Anterior cingulate cortex (tissue), 58 donors: ENCODE measurements at regions not wholly inside any gene's neighbourhood (a gene's known extent, or its start where the extent isn't known, plus 50 kb on each side); places are given as distances from the start of the nearest gene placed in this dataset.
A peak's percentile ranks its signal among the peaks of the same experiment; 100 is the strongest.

ENCODE experiments used
- DNase-seq, 58 donors: peaks; one replicate each; lab custom pipeline; 2025; lab: John Stamatoyannopoulos, UW

GRCh38 chr15:96966554-96966953 is 636.1 kb downstream of the NR2F2 start:
- no peak for DNase-seq

- DNase-seq: no peak
Observed at GRCh38 chr15:96969732-96970710, 639.5 kb downstream of the NR2F2 start.

GRCh38 chr15:96972201-96972600 is 641.7 kb downstream of the NR2F2 start:
- no peak for DNase-seq

- no peak for DNase-seq
Observed at GRCh38 chr15:96974761-96975160, 644.3 kb downstream of the NR2F2 start.

GRCh38 chr15:96977886-96978285 is 647.4 kb downstream of the NR2F2 start:
- DNase-seq: no peak

- no peak for DNase-seq
Observed at GRCh38 chr15:96978937-96979473, 648.5 kb downstream of the NR2F2 start.

GRCh38 chr15:96984121-96984671 is 653.7 kb downstream of the NR2F2 start:
- peak in 1 of 58 donors; percentile 1 for DNase-seq

- no peak for DNase-seq
Observed at GRCh38 chr15:96992817-96993216, 662.3 kb downstream of the NR2F2 start.

GRCh38 chr15:96997538-96997937 is 667.0 kb downstream of the NR2F2 start:
- DNase-seq: no peak

- DNase-seq: no peak
Observed at GRCh38 chr15:97009031-97009431, 678.5 kb downstream of the NR2F2 start.

GRCh38 chr15:97012986-97013385 is 682.5 kb downstream of the NR2F2 start:
- DNase-seq: no peak

GRCh38 chr15:97013491-97013890 is 683.0 kb downstream of the NR2F2 start:
- no peak for DNase-seq

- DNase-seq: no peak
Observed at GRCh38 chr15:97014001-97014400, 683.5 kb downstream of the NR2F2 start.

- no peak for DNase-seq
Observed at GRCh38 chr15:97023488-97023844, 693.0 kb downstream of the NR2F2 start.

GRCh38 chr15:97026781-97027180 is 696.3 kb downstream of the NR2F2 start:
- no peak for DNase-seq

- DNase-seq: no peak
Observed at GRCh38 chr15:97027772-97028171, 697.3 kb downstream of the NR2F2 start.

- no peak for DNase-seq
Observed at GRCh38 chr15:97030251-97030650, 699.8 kb downstream of the NR2F2 start.

GRCh38 chr15:97036301-97036700 is 705.8 kb downstream of the NR2F2 start:
- no peak for DNase-seq

GRCh38 chr15:97037080-97037479 is 706.6 kb downstream of the NR2F2 start:
- no peak for DNase-seq

- DNase-seq: no peak
Observed at GRCh38 chr15:97045666-97046421, 715.3 kb downstream of the NR2F2 start.

- no peak for DNase-seq
Observed at GRCh38 chr15:97052513-97052912, 722.0 kb downstream of the NR2F2 start.
